ENCODE measurements at regions not wholly inside any gene's neighbourhood (a gene's known extent, or its start where the extent isn't known, plus 50 kb on each side); places are given as distances from the start of the nearest gene placed in this dataset.
"Not testable (repeated sequence)": the region's sequence is repeated elsewhere in the genome, so short reads cannot be mapped to it uniquely, and the experiment has no call there.

- Histone ChIP-seq H3K27ac (no peak overlapping the region), H3K36me3 (no peaks in the 10 kb centered on the region), H3K27me3 (ENCODE audit: low read depth) (no peaks in the 10 kb centered on the region), H3K4me3 (no peak overlapping the region), H3K4me1 (no peaks in the 10 kb centered on the region), H3K9me3 (no peaks in the 10 kb centered on the region)
- ATAC-seq (no peak), DNase-seq (no peak)
- intact Hi-C loops (cut with DNase I) = no loop called here
- no peak for TF ChIP-seq CTCF (IDR thresholded peaks at IDR 0.05)
Measured at GRCh38 chr7:96781919-96782318, 72.3 kb upstream of the SEM1 start.

GRCh38 chr7:96782686-96783298 is 73.1 kb upstream of the SEM1 start:
- H3K27me3 ChIP-seq (ENCODE audit: low read depth); H3K4me3 ChIP-seq; H3K36me3 ChIP-seq; intact Hi-C loops (cut with DNase I); H3K9me3 ChIP-seq; DNase-seq; H3K27ac ChIP-seq; ATAC-seq; H3K4me1 ChIP-seq: not testable (repeated sequence)

- no peak for TF ChIP-seq CTCF (IDR thresholded peaks at IDR 0.05)
- Histone ChIP-seq H3K27ac (no peak overlapping the region), H3K4me1 (no peaks in the 10 kb centered on the region), H3K4me3 (no peak overlapping the region), H3K27me3 (ENCODE audit: low read depth) (no peaks in the 10 kb centered on the region), H3K9me3 (no peaks in the 10 kb centered on the region), H3K36me3 (no peaks in the 10 kb centered on the region)
- no peak for ATAC-seq
- no peak for DNase-seq
- intact Hi-C loops (cut with DNase I) = no loop called here
Measured at GRCh38 chr7:96784597-96784996, 75.0 kb upstream of the SEM1 start.

- ATAC-seq (no peak), DNase-seq (no peak)
- no peak overlapping the region for H3K4me3 ChIP-seq
- no peaks in the 10 kb centered on the region for H3K36me3 ChIP-seq
- no peaks in the 10 kb centered on the region for H3K9me3 ChIP-seq
- H3K27me3 ChIP-seq (ENCODE audit: low read depth) = no peaks in the 10 kb centered on the region
- no peak for TF ChIP-seq CTCF (IDR thresholded peaks at IDR 0.05)
- H3K4me1 ChIP-seq = no peaks in the 10 kb centered on the region
- intact Hi-C loops (cut with DNase I) = no loop called here
- H3K27ac ChIP-seq = no peak overlapping the region
Measured at GRCh38 chr7:96786261-96786997, 76.8 kb upstream of the SEM1 start.

GRCh38 chr7:96786998-96787395 is 77.4 kb upstream of the SEM1 start:
- no peak overlapping the region for H3K27ac ChIP-seq

More at GRCh38 chr7:96786998-96787395, 77.4 kb upstream of the SEM1 start:
- DNase-seq = no peak
- Histone ChIP-seq H3K27me3 (ENCODE audit: low read depth) (no peaks in the 10 kb centered on the region), H3K4me3 (no peak overlapping the region), H3K9me3 (no peaks in the 10 kb centered on the region), H3K36me3 (no peaks in the 10 kb centered on the region), H3K4me1 (no peaks in the 10 kb centered on the region)
- intact Hi-C loops (cut with DNase I) = no loop called here
- ATAC-seq = no peak
- TF ChIP-seq CTCF (IDR thresholded peaks at IDR 0.05) = no peak
